HCT116 (cell line): ENCODE measurements at regions not wholly inside any gene's neighbourhood (a gene's known extent, or its start where the extent isn't known, plus 50 kb on each side); places are given as distances from the start of the nearest gene placed in this dataset.
"Not testable (repeated sequence)": the region's sequence is repeated elsewhere in the genome, so short reads cannot be mapped to it uniquely, and the experiment has no call there.

Experiments used
- ATAC-seq: fragments of 200-7000 bp; cut with Tn5 transposase; 2 replicates; pipeline ENCODE4 v1.9.1; 2020; ENCODE audit warnings: mild to moderate bottlenecking, moderate library complexity
- BruUV-seq: library from RNA; stranded (reverse); fragments of 400-500 nt; replicated peaks from 2 replicates; lab custom pipeline; 2021; lab: Mats Ljungman, UMichigan
- CTCF ChIA-PET: fragments of 300-600 bp; sonication (Branson Sonifier 250); formaldehyde crosslinking; loops from one replicate; lab custom pipeline; 2021; ENCODE audit warnings: antibody characterized with exemption; lab: Charles Lee
- POLR2A ChIA-PET: fragments of 300-600, 350-600 bp; sonication (Branson Sonifier 250); formaldehyde crosslinking; loops from one replicate; lab custom pipeline; 2021; ENCODE audit warnings: antibody characterized with exemption; lab: Charles Lee
- RAD21 ChIA-PET, 2 experiments: fragments of 300-600 bp; sonication (Branson Sonifier 250); formaldehyde crosslinking; loops; one replicate each; lab custom pipeline; 2023; ENCODE audit warnings: low total read pairs in 2 of 2; ENCODE audit not compliant: uncharacterized antibody in 2 of 2, unreplicated experiment in 2 of 2, low non-redundant PET in 1 of 2; lab: Charles Lee
- DNase-seq: peaks from one replicate; pipeline ENCODE4 v3.0.0-alpha.2; 2010; ENCODE audit warnings: low read depth, low spot score
- H2AFZ ChIP-seq: fragments of 200-600 bp; shearing (Covaris generic), sonication (generic); 2 replicates; pipeline ENCODE4 v1.6.1; 2017; ENCODE audit warnings: low read depth, mixed run types, mixed read lengths, antibody characterized with exemption, low read length; ENCODE audit not compliant: poor library complexity, severe bottlenecking
- H3K27ac ChIP-seq: 2 replicates; pipeline ENCODE4 v1.5.1; 2012; ENCODE audit warnings: low read depth, low read length
- H3K27me3 ChIP-seq: fragments of 200-600 bp; sonication (generic); 2 replicates; pipeline ENCODE4 v1.6.1; 2016; ENCODE audit warnings: mixed run types, low read length, mixed read lengths; ENCODE audit not compliant: insufficient read depth
- H3K36me3 ChIP-seq, 2 experiments: fragments of 200-500 bp in 1 of 2; fragments of 200-600 bp in 1 of 2; sonication (Bioruptor generic) in 1 of 2; sonication (generic) in 1 of 2; 2 replicates each; pipeline versions ENCODE4 v1.5.1 to v1.6.1; 2014 to 2016; ENCODE audit warnings: low read length in 2 of 2, inconsistent platforms in 1 of 2, mixed read lengths in 1 of 2, mixed run types in 1 of 2; ENCODE audit not compliant: insufficient read depth in 2 of 2, control insufficient read depth in 1 of 2
- H3K4me1 ChIP-seq, 2 experiments: fragments of 200-600 bp in 1 of 2; sonication (generic) in 1 of 2; 2 replicates each; pipeline versions ENCODE4 v1.5.1 to v1.6.1; 2012 to 2017; ENCODE audit warnings: low read length in 2 of 2, inconsistent platforms in 1 of 2, mild to moderate bottlenecking in 1 of 2, mixed read lengths in 1 of 2, mixed run types in 1 of 2, moderate library complexity in 1 of 2; ENCODE audit not compliant: insufficient read depth in 2 of 2, control insufficient read depth in 1 of 2
- H3K4me2 ChIP-seq: fragments of 200-600 bp; sonication (generic); 2 replicates; pipeline ENCODE4 v1.6.1; 2017; ENCODE audit warnings: mixed run types, low read length, mixed read lengths
- H3K4me3 ChIP-seq, 2 experiments: fragments of 200-600 bp in 1 of 2; sonication (generic) in 1 of 2; replicated peaks in 1 of 2; 2 replicates each; pipeline ENCODE4 v1.5.1; 2011 to 2016; ENCODE audit warnings: low read length in 2 of 2, control low read depth in 1 of 2, low read depth in 1 of 2, mild to moderate bottlenecking in 1 of 2, mixed read lengths in 1 of 2, mixed run types in 1 of 2
- H3K79me2 ChIP-seq: fragments of 200-600 bp; sonication (generic); 2 replicates; pipeline ENCODE4 v1.6.1; 2017; ENCODE audit warnings: mild to moderate bottlenecking, mixed run types, low read length, moderate library complexity, mixed read lengths; ENCODE audit not compliant: insufficient read depth
- H3K9ac ChIP-seq: fragments of 200-600 bp; sonication (generic); 2 replicates; pipeline ENCODE4 v1.6.1; 2016; ENCODE audit warnings: low read length, mixed read lengths
- H3K9me2 ChIP-seq: fragments of 200-600 bp; sonication (generic), shearing (Covaris generic); 2 replicates; pipeline ENCODE4 v1.6.1; 2017; ENCODE audit warnings: mixed run types, mild to moderate bottlenecking, moderate library complexity; ENCODE audit not compliant: insufficient read depth
- H3K9me3 ChIP-seq, 2 experiments: fragments of 200-500 bp in 1 of 2; fragments of 200-600 bp in 1 of 2; sonication (Bioruptor generic) in 1 of 2; sonication (generic) in 1 of 2; 2 replicates each; pipeline ENCODE4 v1.6.1; 2014 to 2017; ENCODE audit warnings: low read length in 2 of 2, mixed read lengths in 2 of 2, inconsistent platforms in 1 of 2, low read depth in 1 of 2, mild to moderate bottlenecking in 1 of 2, mixed run types in 1 of 2, moderate library complexity in 1 of 2; ENCODE audit not compliant: control insufficient read depth in 1 of 2, insufficient read depth in 1 of 2
- H4K20me1 ChIP-seq: fragments of 200-600 bp; sonication (generic), shearing (Covaris generic); 2 replicates; pipeline ENCODE4 v1.6.1; 2017; ENCODE audit warnings: mixed run types, mild to moderate bottlenecking, moderate library complexity; ENCODE audit not compliant: insufficient read depth
- POLR2AphosphoS5 ChIP-seq: IDR thresholded peaks from 2 replicates; pipeline ENCODE4 v1.6.1; 2011; ENCODE audit warnings: mild to moderate bottlenecking, low read depth, low read length, moderate library complexity
- RAD21 ChIP-seq: IDR thresholded peaks from 2 replicates; pipeline ENCODE4 v1.6.1; 2012; ENCODE audit warnings: low read depth, mild to moderate bottlenecking
- intact Hi-C: fragments of 100-400 bp; cut with micrococcal nuclease; formaldehyde crosslinking; loops from 2 replicates; pipeline ENCODE4 v1.10.0; 2022
- TF ChIP-seq, protein P1 (sequence below), 3 experiments: fragments of 200-600 bp in 1 of 3; sonication (generic) in 1 of 3; IDR thresholded peaks in 2 of 3; conservative IDR thresholded peaks in 1 of 3; 2 replicates each; pipeline ENCODE4 v1.5.1; 2012 to 2017; ENCODE audit warnings: low read depth in 2 of 3, low read length in 2 of 3, antibody characterized with exemption in 1 of 3, borderline replicate concordance in 1 of 3, control low read depth in 1 of 3, mild to moderate bottlenecking in 1 of 3, mixed read lengths in 1 of 3, mixed run types in 1 of 3, moderate library complexity in 1 of 3; ENCODE audit not compliant: insufficient read depth in 1 of 3
- TF ChIP-seq, protein P2 (sequence below): IDR thresholded peaks from 2 replicates; pipeline ENCODE4 v1.6.1; 2012

DNA sequence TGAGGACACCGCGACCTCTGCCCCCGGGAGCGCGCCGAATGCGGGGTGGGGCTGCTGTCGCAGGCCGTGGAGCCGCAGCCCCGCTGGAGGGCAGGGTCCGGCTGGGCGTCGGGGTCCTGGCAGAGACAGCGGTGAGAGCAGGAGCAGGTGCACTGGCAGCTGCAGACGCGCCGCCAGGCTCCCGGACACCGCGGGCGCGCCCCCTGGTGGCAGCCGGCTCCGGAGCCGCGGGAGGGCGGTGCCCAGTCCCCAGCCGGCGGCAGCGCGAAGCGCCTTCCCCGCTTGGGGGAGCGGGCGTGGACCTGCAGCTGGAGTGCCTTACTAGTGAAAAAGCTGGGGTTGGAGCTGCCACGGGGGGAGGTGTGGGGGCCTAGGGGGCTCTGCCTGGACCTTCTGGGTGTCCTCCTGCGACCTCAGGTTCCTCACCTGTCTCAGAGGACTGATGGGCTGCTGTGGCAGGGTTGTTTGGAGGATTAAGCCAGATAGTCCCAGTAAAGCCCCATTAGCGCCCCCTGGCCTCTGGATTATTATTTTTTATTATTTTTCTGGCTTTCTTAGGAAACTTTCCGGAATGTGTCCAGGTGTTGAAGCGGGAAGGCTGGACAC is 274.2 kb downstream of the CCDC74A start:
- Histone ChIP-seq H2AFZ (peak overlapping the region; percentile 93), H3K4me2 (peak overlapping the region; percentile 83), H3K4me3 (peak overlapping the region; percentile 40 to 57)
- not testable (repeated sequence) for H3K27ac ChIP-seq, H3K9me3 ChIP-seq, H3K9me2 ChIP-seq, H3K27me3 ChIP-seq, H3K79me2 ChIP-seq
- CTCF ChIA-PET, result interaction anchor here (1.1 to 1.8 kb wide), 4 partner anchors 13 to 644 kb away, joined by 3 to 9 read pairs (median 4); no protein-coding TSS in a partner anchor
- intact Hi-C loops, result loop anchor here (2.0 to 5.0 kb wide), 3 partner anchors 127 to 650 kb away; no protein-coding TSS in a partner anchor
- TF ChIP-seq RAD21, result peak; percentile 49
- TF ChIP-seq, protein P1, sequence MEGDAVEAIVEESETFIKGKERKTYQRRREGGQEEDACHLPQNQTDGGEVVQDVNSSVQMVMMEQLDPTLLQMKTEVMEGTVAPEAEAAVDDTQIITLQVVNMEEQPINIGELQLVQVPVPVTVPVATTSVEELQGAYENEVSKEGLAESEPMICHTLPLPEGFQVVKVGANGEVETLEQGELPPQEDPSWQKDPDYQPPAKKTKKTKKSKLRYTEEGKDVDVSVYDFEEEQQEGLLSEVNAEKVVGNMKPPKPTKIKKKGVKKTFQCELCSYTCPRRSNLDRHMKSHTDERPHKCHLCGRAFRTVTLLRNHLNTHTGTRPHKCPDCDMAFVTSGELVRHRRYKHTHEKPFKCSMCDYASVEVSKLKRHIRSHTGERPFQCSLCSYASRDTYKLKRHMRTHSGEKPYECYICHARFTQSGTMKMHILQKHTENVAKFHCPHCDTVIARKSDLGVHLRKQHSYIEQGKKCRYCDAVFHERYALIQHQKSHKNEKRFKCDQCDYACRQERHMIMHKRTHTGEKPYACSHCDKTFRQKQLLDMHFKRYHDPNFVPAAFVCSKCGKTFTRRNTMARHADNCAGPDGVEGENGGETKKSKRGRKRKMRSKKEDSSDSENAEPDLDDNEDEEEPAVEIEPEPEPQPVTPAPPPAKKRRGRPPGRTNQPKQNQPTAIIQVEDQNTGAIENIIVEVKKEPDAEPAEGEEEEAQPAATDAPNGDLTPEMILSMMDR (IDR thresholded peaks at IDR 0.05 in 2 of 3, conservative IDR thresholded peaks at IDR 0.05 in 1 of 3; ENCODE audit: borderline replicate concordance in 1 of 3, insufficient read depth in 1 of 3, low read depth in 2 of 3, low read length in 2 of 3), result peak; percentile 52 to 65 (median 61)
- TF ChIP-seq, protein P2, sequence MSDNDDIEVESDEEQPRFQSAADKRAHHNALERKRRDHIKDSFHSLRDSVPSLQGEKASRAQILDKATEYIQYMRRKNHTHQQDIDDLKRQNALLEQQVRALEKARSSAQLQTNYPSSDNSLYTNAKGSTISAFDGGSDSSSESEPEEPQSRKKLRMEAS, result peak; percentile 54
- TF ChIP-seq, all 23 proteins: peak for 3; not testable (repeated sequence) for 20
- peak; percentile 88 for ATAC-seq
- DNase-seq, result peak; percentile 35
- BruUV-seq, H4K20me1 ChIP-seq, H3K4me1 ChIP-seq, H3K36me3 ChIP-seq, POLR2A ChIA-PET: not testable (repeated sequence)
- RAD21 ChIA-PET, result interaction anchor here in 1 of 2 experiments (0.7 kb wide), 1 partner anchor 128 kb away, joined by 3 read pairs; no protein-coding TSS in a partner anchor
- peak overlapping the region; percentile 36; the same call in 1 of the 2 replicates for H3K9ac ChIP-seq

DNA sequence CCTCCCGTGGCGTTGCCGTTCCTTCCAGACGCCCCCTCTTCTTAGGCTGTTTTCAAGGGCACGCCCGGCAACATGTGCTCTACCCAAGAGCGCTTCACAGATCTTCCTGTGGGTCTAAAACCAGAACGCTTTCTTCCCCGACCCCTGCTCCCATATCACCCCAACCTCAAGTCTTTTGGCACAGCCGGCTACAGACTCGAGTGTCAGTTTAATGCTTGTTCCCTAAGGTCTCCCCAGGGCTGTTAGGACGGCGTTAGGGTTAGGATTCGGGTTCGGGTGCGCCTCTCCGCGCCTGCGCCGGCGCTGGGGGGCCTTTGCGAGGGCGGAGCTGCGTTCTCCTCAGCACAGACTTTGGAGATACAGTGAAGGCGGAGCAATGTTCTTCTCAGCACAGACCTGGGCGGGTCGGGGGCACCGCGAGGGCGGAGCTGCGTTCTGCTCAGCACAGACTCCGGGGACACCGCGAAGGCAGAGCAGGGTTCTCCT is 274.7 kb downstream of the CCDC74A start:
- peak overlapping the region; percentile 93 for H2AFZ ChIP-seq
- BruUV-seq, result not testable (repeated sequence)

DNA sequence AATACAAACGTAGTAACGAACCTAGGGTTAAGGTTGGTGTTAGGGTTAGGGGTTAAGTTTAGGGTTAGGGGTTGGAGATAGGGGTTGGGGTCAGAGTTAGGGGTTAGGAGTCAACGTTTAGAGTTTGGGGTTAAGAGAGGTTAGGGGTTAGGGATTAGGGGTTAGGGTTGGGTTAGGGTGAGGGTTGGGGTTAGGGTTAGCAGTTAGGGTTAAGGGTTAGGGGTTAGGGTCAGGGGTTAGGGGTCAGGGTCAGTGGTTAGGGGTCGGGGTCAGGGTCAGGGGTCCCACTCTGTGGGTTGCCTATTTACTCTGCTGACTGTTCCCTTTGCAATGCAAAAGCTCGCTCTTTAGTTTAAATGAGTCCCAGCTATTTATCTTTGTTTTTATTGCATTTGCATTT is 275.5 kb downstream of the CCDC74A start:
- H2AFZ ChIP-seq, H3K9ac ChIP-seq, H3K9me3 ChIP-seq, POLR2A ChIA-PET, H3K9me2 ChIP-seq, H3K36me3 ChIP-seq, H3K4me1 ChIP-seq, BruUV-seq, H3K79me2 ChIP-seq, H3K4me2 ChIP-seq, H3K4me3 ChIP-seq, H4K20me1 ChIP-seq, H3K27ac ChIP-seq, ATAC-seq, DNase-seq, H3K27me3 ChIP-seq: not testable (repeated sequence)
- ChIA-PET RAD21 (interaction anchor here in 1 of 2 experiments (0.7 kb wide), 1 partner anchor 121 kb away, joined by 3 read pairs; no protein-coding TSS in a partner anchor), CTCF (interaction anchor here (0.7 kb wide), 1 partner anchor 29 kb away, joined by 3 read pairs; no protein-coding TSS in a partner anchor)
- intact Hi-C loops, result loop anchor here (5.0 kb wide), 2 partner anchors 391 to 651 kb away; no protein-coding TSS in a partner anchor

More for the DNA sequence above, 274.7 kb downstream of the CCDC74A start:
- RAD21 ChIA-PET, result interaction anchor here in 1 of 2 experiments (0.7 kb wide), 2 partner anchors 121 to 129 kb away, joined by 3 read pairs; no protein-coding TSS in a partner anchor
- not testable (repeated sequence) for H3K79me2 ChIP-seq, H3K9me2 ChIP-seq, H3K27me3 ChIP-seq, H3K36me3 ChIP-seq, H3K9me3 ChIP-seq, H3K4me1 ChIP-seq, H4K20me1 ChIP-seq
- intact Hi-C loops, result loop anchor here (5.0 kb wide), 2 partner anchors 390 to 650 kb away; no protein-coding TSS in a partner anchor
- Histone ChIP-seq H3K9ac (peak overlapping the region; percentile 36), H3K27ac (peak overlapping the region; percentile 44), H3K4me2 (peak overlapping the region; percentile 83), H3K4me3 (peak overlapping the region; percentile 40 to 57)
- 0 out of 2 replicates have a peak, but pooled peaks have one; percentile 23 for TF ChIP-seq POLR2AphosphoS5
- DNase-seq (peak; percentile 15), ATAC-seq (peak; percentile 94)
- CTCF ChIA-PET, result interaction anchor here (0.7 to 1.8 kb wide), 5 partner anchors 14 to 644 kb away, joined by 3 to 9 read pairs (median 4); no protein-coding TSS in a partner anchor
- POLR2A ChIA-PET, result interaction anchor here (0.6 kb wide), 1 partner anchor 65 kb away, joined by 3 read pairs; no protein-coding TSS in a partner anchor
